Epithelial cell of proximal tubule (primary cell): ENCODE measurements at regions not wholly inside any gene's neighbourhood (a gene's known extent, or its start where the extent isn't known, plus 50 kb on each side); places are given as distances from the start of the nearest gene placed in this dataset.
A peak's percentile ranks its signal among the peaks of the same experiment; 100 is the strongest.

Experiments used
- DNase-seq: peaks from one replicate; pipeline ENCODE4 v3.0.0-alpha.2; 2011; ENCODE audit warnings: low read depth
- H3K4me3 ChIP-seq: 2 replicates; pipeline ENCODE4 v1.5.1; 2011; ENCODE audit warnings: low read depth, mild to moderate bottlenecking, low read length
- TF ChIP-seq, protein P1 (sequence below): conservative IDR thresholded peaks from 2 replicates; pipeline ENCODE4 v1.5.1; 2012; ENCODE audit warnings: low read depth, mild to moderate bottlenecking, low read length

- H3K4me3 ChIP-seq = no peak overlapping the region
- DNase-seq = peak; percentile 70
These were observed 249.5 kb downstream of the ADGRG6 start for GRCh38 chr6:142551274-142551811.

GRCh38 chr6:142558786-142559185 lies 257.0 kb downstream of the ADGRG6 start:
- H3K4me3 ChIP-seq = no peak overlapping the region
- TF ChIP-seq, protein P1, sequence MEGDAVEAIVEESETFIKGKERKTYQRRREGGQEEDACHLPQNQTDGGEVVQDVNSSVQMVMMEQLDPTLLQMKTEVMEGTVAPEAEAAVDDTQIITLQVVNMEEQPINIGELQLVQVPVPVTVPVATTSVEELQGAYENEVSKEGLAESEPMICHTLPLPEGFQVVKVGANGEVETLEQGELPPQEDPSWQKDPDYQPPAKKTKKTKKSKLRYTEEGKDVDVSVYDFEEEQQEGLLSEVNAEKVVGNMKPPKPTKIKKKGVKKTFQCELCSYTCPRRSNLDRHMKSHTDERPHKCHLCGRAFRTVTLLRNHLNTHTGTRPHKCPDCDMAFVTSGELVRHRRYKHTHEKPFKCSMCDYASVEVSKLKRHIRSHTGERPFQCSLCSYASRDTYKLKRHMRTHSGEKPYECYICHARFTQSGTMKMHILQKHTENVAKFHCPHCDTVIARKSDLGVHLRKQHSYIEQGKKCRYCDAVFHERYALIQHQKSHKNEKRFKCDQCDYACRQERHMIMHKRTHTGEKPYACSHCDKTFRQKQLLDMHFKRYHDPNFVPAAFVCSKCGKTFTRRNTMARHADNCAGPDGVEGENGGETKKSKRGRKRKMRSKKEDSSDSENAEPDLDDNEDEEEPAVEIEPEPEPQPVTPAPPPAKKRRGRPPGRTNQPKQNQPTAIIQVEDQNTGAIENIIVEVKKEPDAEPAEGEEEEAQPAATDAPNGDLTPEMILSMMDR = no peak
- DNase-seq = no peak

More at GRCh38 chr6:142551274-142551811, 249.5 kb downstream of the ADGRG6 start:
- TF ChIP-seq, protein P1 = peak; percentile 27

- no peak for DNase-seq
- H3K4me3 ChIP-seq = no peak overlapping the region
- TF ChIP-seq, protein P1 = no peak
These were observed 259.9 kb downstream of the ADGRG6 start for GRCh38 chr6:142561511-142562265.

- TF ChIP-seq, protein P1 = no peak
- H3K4me3 ChIP-seq = no peak overlapping the region
- DNase-seq = no peak
These were observed 261.1 kb downstream of the ADGRG6 start for GRCh38 chr6:142562865-142563264.

DNA sequence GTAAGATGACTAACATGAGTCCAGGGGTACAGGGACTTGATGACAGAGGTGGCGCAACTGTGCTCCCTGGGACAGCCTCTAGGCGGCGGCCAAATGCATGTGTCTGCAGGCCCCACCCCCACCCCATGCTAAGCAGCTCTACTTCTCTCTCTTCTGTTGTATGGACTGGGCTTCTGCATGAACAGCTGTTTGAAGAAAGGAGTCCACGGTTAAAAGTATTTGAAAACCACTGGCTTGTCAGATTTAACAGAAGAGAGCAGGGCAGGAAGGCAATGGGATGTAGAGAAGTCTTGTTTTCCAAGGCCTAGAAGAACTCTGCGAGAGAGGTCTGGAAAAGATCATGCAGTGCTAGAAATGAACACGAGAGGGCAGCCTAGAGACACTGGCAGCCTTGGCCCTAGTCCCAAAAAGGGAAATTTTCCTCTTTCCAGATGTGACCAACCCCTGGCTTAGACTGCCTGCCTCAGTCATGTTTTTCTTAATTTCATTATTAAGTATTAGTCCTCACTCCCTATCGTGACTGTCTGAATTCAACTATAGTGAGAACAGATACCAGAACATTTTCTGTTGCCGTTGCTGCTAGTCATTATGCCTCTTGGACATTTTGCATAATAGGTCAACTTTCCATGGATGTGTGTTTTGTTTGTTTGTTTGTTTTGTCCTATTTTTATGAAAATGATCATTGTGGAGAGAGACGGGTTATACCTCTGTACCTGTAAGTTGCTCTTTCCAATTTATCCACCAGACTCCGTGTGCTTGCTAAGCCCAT lies 265.0 kb downstream of the ADGRG6 start:
- no peak overlapping the region for H3K4me3 ChIP-seq
- no peak for DNase-seq
- TF ChIP-seq, protein P1 = peak; percentile 90

DNA sequence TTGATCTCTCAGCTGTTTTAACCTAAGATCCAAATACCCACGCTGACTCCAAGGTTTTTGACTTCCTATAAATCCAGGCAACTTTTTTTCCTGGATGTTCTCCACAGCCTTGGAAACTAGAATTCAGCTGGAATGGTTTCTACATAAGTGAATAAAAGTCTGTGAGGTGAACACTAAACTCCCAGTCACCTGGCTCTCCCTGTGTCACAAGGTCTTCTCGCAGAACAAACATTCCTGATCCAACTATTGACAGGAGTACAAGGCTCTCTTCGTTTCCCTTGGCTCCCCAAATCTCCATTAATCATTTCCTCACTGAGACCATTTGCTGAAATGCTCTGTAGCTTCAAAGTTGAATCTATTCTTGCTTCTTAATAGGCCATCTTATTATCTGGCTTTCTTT lies 265.7 kb downstream of the ADGRG6 start:
- TF ChIP-seq, protein P1 = no peak
- H3K4me3 ChIP-seq = no peak overlapping the region
- no peak for DNase-seq
